CD4-positive, alpha-beta T cell treated with Interleukin-17A for 4 hours (primary cell): ENCODE measurements at regions not wholly inside any gene's neighbourhood (a gene's known extent, or its start where the extent isn't known, plus 50 kb on each side); places are given as distances from the start of the nearest gene placed in this dataset.

ENCODE experiments used
- DNase-seq: peaks from one replicate; pipeline ENCODE4 v3.0.0-alpha.2; 2020; ENCODE audit warnings: mixed read lengths

DNA sequence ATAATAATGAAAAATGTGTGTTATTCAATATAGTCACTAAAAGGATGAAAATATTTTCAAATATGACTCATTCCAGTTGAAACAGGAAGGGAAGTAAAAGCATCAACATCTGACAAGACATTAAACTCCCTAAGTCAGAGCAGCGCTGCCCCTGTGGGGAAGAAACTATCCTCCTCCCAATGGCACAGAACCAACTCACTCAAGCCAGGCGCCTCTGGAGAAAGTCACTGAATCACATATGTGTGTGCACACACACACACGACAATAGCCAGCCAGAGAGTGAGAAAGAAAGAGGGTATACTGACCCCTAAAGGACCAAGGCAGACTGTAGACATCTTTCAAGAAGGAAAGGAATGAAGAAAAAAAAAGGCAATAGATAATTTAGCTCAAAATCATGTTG lies 126.9 kb downstream of the SETD4 start:
- peak; percentile 5 for DNase-seq

DNA sequence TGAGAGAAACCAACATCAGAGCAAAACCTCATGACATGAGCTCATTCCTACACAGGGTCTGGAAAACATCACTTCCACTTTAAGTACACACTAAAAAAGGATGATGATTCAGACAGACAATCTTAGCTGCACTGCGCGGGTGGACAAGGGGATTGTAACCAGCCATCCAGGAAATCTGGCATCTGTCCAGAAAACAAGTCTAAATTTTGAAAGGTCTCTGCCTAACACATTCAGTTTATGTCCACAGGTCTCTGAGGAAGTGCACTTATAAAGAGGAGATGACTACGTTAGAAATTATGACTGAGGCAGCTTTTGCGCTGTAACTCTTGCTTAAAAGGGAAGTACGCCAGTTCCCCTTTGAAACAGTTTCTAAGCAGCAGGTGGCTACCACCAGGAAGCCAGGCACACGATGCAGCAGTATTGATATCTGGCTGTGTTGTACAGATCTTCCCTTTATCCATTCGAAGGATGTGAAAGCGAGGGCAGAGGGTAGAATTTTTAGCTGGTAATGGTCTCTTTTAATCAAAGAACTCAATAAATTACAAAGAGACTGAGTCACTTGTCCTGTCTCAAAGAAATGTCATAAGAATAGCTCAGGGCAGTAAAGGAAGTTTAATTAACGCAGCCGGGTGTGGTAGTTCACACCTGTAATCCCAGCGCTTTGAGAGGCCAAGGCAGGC lies 128.0 kb downstream of the SETD4 start:
- DNase-seq = peak; percentile 17

DNA sequence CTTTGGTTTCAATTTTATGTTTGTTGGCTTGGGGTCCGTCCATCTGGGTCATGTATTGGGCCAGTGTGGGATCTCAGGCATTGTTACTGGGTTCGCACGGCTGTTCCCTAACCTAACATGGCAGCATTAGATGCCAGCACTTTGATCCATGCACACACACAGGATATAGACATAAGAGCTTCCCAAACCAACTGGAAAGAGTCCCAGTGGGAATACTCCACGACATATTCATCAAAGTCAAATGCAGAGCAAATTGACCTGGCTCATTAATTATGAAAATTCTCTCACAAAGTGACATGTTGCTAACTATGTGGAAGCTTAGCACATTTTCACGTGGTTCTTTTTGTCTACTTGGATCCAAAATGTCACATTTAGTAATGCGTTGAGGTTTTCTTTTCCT lies 130.4 kb downstream of the SETD4 start:
- DNase-seq = no peak

DNA sequence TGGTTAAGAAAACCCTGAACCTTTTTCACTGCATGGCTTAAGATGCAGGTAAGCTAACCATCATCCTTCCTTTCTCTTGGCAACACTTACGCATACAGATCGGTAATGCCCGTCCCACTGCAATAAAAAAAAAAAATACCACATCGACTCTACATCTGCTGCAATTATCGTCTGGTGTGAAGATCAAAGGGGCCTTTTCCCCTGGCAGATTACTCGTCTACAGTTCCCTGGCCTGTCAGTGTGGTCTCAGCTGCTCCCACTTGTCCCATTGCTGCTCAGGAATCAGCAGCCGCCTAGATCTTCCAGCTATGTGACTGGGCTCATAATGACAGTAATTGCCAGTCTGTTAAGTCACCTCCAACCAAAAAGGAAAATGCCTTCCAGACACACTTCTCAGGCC lies 133.1 kb downstream of the SETD4 start:
- no peak for DNase-seq

DNA sequence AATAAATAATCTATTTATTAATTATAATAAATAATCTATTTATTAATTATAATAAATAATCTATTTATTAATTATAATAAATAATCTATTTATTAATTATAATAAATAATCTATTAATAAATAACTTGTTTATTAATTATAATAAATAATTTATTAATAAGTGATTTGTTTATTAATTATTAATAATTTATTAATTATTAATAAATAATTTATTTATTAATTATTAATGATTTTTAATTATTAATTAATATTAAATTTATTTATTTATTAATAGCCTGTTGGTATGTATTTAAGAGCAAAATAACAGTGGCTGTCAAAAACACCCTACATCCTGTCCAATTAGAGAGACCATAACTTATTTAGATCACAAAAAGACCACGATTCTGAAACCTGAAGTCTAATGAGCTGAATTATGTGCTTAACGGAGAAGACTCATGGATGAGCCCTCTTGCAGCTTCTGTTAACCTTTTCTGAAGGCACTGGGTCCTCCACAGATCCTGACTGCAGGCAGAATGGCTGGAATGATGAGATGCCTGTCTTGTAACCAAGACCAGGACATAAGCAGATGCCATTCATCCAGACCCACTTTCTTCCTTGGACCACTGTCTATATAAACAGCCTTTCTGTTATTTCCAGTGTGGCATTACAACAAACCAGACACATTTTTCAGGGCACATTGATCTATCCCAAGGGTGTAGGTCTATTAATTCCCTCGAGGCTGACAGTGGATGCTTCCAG lies 134.2 kb downstream of the SETD4 start:
- DNase-seq = no peak

DNA sequence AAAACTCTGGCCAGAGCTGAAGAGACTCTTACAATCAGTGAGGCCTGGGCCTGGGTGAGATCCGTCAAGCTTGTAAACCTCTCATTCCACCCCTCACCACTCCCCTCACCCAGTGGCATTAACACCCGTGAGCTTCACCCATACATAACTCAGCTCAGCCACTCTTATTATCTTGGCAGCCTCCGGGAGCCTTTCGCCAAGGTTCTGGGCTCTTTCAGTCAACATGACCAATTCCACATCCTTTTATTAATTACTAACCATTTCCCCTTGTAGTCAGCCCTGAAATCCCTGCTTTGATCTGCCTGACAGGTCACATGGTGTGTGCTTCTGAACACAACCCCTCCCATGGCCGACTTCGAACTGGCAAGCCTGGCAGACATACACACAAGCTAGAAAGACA lies 134.8 kb downstream of the SETD4 start:
- no peak for DNase-seq

DNA sequence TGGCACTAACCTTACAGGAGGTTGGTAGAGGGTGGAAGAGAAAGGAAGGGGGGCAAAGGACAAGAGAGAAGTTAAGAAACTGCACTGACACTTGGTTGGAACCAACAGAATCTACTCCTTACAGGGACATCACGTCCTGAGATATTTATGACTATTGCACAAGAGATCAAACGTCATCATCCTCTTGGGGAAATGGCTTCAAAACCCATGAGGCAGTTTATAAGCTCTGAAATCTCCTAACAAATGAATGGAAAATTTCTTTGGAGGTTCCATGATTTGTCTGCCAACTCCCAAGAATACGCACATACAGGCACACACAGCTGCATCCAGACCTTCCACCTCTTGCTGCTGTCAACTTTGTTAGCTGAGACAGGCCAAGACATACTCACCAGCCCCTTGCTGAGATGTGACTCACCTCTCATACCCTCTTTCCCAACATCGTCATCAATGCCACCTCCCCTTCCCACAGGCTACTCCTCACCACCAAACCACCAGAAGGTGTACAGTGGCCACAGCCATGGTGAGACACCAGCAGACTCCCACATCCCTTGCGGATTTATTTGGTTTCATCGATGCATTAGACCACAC lies 135.5 kb downstream of the SETD4 start:
- DNase-seq = no peak

DNA sequence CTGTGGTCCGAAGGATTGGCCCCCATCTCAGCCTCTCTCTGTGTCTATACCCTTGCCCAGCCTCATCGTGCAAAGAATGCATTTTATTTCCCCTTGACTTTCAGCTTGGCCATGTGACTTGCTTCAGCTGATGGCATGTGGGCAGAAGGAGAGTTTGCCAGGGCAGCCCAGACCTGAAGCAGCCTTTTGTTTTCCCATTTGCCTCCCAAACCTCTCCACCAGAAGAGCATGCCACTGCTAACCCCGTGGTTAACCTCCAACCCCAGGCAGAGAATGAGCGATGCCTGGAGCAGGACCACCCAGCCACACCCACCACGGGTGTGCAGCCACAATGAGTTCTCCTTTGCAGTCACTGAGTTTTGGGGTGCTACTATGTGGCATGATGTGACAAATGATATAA lies 136.4 kb downstream of the SETD4 start:
- no peak for DNase-seq

DNA sequence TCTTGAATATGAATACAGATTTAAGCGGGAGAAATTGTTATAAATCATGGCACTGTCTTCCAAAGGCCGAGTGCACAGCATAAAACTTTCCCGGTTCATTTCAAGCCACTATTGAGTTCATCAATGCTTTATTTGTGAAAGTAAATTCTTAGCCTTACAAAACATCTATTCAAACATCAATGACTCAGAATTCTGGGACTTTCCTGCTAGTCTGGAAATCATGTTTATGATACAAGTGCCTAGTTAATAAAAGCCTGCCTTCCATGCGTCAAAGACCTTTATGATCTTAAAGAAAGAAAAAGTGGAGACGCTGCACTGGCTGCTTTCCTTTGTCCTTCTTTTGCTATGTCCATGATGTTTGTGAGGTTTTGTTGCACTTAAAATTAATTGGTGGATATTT lies 137.7 kb downstream of the SETD4 start:
- no peak for DNase-seq

DNA sequence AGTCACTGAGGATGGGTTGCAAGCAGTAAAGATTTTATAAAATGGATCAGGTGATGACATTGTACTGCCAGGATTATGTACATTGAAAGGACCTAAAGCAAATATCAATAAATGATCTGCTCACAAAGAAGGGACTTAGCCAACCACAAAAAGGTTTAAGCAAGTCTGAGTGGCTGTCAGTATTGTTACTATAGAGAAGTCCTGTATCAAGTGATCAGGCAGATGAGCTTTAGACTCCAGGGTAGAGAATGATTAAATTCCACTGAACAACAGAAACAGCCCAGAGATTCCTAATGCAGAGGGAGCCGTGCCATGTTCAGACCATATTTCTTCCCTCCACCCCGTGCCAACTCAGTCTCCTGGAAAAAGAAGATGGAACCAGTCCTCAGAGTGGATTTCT lies 138.9 kb downstream of the SETD4 start:
- DNase-seq = no peak

DNA sequence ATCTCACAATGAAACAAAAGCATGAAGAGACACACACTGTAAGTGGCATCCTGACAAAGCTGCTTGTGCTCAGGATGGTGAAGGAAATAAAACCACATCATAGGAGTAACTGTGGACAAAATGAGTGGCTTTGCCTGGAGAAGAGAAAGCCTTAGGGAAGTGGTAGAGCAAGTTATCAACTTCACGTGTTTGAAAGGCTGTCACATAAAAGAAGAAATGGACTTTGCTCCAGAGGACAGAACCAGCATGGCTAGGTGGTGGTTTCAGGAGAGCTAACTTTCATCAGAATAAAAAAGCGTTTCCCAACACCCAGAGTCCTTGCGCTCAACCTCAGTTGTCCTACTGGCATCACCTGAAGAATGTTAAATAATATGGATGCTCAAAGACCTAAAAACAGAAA lies 139.9 kb downstream of the SETD4 start:
- no peak for DNase-seq

DNA sequence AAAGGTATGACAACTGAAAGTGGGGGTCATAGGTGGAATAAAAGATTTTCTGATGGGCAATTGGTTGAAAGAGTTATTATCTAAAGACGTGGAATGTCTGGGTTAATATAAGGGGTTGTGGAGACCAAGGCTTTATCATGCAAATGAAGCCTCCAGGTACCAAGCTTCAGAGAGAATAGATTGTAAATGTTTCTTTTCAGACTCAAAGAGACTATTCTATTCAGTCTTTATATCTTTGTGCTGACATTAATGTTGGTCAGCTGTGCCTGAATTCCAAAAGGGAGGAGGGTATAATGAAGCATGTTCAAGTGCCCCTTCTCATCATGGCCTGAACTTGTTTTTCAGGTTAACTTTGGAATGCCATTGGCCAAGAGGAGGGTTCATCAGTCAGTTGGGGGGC lies 145.3 kb downstream of the SETD4 start:
- no peak for DNase-seq

DNA sequence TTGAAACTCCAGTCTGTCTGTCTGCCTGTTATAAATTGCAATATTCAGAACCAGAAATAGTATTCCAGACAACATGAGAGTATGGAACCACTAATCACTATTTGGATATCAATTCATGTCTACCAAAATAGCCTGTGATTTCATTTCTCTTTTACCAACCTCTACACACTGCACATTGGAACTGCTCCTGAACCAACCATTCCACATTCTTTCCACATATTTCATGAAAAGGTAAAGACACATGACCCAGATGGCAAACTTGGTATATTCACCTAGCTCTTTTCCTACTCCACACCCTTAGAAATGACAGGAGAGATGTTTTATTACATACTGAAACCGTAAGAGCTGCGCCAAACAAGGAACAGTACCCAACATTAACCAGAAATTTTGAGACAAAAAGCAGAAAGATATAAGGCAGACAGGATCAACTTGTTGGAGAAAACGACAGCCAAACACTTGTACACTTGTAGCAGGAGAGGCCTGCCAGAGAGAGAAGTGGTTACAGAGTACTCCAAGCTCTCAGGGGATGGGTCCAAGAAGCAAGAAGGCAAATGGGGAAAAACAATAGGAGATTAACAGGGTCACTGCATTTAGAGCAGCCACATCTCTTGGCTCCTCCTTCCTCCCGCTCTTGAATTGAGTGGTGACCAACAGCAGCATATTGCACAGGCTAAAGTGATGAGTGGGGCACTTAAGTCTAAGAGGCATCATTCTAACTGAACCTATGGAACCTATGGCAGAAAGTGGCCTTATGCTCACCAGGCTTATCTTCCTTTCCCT lies 148.7 kb downstream of the SETD4 start:
- DNase-seq = no peak

DNA sequence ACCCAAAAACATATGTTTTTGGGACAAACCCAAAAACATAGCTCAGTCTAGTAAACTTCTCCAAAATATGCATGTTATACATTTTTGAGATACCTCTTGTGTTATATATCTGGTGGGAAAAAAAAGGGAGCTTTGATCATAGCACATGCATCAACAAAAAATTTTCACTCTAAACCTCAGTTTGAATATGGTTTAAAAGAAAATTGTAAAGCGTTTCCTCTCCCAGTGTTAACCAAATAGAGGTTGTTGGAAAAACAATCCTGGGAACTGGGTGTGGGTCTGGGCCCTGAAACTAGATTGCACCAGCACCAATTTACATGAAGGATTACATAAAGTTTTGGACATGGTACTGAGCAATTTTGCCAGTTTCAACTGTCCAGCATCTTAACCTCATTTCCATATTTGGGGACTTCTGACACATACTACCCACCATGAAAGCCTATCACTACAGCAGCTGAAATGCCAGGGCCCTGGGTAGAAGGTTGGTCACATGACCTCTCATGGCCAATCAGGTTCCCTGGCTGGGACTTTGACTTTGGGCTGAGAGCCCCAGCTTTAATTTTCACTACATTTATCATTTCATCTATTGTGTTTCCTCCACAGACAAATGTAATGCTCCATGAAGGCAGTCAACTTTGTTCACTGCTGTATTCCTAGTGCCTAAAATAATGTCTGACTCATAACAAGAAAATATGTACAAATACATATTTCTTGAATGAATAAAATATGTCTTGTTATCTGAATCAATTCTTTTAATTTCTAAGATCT lies 150.7 kb downstream of the SETD4 start:
- DNase-seq = no peak

DNA sequence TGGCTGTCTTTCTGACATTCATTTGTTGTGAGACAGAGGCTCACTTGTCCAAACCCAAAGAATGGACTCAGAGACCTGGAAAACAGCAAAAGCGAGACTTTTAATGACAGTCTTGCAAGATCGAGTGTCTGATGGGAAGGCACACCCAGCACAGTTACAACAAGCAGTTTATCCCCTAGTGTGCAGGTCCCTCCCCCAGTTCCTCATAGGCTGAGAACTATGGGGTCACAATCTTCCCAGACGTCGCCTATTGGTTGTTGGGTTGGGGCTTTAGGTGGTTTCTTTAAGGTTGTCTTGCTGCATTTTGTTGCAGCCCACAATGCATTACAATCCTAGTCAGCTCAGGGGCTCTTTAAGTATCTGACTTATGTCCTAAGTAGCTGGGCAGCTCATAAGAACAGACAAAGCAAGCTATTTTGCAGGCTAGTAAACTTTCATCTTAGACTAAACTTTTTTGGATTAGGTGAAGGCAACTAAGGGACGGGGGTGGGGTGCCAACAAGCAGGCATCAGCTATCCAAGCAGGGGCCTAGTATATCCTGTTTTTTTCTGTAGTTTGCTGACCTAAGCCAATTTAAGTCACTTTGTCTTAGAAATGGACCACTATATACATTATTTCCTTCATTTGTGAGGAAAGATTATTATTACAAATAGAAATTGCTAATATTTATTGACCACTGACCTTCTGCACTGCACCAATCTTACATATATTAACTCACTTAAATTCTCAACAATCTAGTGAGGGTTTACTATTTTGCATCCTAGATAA lies 151.8 kb downstream of the SETD4 start:
- DNase-seq = no peak

DNA sequence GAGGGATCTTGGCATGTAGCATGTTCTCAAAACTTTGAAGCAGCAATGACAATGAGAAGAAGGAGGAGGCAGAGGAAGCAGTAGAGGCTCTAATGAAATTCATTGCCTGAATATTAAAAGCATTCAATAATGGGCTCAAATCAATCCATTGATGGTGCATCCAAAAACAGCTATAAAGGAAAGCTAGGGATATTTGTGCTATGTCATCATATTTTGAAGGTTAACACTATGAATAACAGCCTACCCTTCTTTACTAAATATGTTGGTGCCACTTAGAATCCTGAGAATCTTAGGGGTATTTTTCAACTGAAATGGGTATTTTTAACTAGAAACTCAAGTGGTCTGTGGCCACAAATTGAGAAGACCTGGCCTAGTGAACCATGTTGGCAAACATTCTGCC lies 153.7 kb downstream of the SETD4 start:
- no peak for DNase-seq

DNA sequence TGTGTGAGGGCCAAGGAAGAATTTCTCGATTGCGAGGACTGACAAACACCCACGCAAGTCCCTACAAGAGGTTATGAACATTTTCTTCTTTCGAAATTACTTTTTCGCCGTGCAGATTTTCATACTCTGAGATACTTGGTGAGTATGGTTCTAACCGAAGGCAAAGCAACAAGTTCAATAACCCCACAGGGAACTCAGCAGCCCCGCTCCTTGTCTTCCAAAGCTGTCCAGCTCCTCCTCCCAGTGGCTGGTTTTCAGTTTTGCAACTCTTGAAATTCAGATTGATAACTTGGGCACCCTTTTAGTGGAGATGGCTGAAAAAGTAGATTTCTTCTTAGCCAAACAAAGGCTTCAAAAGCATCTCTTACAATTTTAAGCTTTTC lies 154.4 kb downstream of the SETD4 start:
- DNase-seq = no peak

DNA sequence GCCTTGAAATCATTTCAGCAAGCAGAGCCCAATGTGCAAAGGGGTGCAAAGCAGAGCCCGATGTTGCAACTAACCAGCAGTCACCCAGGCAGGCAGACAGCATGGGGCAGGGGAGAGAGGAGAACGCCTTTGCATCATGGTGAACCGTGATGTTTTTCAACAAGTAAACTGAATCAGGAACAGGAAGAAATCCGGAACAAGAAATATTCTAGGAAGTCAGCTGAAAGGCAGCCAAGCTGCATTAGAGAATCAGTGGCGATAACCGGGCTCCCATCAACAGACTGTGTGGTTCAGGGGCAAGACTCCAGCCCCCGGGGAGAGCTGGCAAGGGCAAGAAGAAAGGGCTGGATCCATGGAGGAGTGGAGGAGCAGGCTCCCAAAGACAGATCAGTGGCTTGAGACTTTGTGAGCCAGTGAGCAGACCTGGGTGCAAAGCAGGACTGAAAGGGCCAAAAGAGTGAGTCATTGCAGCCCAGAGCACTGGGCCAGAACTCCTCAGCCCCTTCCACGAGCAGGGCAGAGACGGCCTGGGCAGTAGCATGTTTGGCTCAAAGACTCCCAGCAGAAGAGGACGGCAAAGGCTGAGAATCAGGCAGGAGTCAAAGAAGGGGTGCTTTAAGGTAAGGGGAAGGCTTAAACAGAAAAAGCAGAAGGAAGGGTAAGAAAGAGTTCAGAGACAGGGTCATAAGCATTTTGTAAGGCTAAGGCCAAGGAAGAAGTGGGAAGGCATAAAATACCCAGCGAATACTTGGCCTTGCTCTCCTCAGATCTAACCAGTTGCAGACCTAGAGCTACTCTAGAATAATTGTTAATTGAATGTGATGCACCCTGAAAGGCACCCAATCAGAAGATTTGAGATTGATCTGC lies 155.0 kb downstream of the SETD4 start:
- DNase-seq = no peak

DNA sequence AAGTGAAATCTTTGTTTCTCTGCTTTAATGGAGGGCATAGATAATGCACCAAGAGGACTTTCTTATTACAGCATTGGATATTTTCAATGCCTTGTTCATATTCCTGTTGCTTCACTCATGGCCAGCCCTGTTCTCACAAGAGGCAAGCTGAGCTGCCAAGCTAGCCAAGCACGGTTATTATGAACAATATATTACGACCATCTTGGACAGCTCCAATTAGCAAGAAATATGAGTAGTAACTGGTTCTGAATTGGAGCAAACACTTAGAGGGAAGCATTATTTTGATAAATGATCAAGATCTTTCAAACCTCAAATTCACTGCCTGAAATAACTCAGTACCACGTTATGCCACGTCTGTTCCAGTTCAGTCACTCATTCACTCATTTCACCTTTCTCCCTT lies 159.8 kb downstream of the SETD4 start:
- no peak for DNase-seq

DNA sequence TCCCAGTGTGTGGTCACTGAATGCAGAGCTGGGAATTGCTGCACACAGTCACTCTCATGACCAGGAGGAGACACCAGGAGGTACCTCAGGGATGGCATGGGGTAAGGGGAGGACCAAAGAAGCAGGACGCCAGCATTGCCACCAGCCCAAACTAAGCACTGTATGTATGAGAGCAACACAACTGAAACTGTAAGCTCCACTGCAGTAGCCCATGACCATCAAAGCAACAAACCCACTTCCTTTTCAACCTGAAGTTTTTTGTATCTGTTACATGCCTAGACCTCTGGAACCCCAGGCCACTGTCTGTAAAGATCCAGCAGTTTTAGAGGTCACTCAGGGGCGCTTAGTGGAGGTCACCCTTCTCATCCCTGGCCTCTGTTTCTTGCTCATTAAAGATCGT lies 164.3 kb downstream of the SETD4 start:
- DNase-seq = no peak

DNA sequence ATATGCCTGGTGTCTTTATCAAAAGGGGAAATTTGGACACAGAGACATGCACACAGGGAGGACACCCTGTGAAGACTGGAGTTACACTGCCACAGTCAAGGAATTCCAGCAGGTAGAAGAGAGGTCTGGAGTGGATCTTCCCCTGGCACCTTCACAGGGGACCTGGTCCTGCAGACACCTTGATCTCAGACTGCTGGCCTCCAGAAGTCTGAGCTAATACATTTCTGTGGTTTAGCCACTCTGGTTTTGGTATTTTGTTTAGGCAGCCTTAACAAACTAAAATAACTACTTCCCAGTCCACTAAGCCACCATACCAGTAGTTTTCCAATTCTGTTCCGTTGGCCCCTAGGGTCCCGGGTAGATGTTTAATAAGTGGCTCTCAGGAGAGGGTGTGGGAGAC lies 164.7 kb downstream of the SETD4 start:
- no peak for DNase-seq
